GM12864 (cell line): ENCODE measurements at regions not wholly inside any gene's neighbourhood (a gene's known extent, or its start where the extent isn't known, plus 50 kb on each side); places are given as distances from the start of the nearest gene placed in this dataset.
A peak's percentile ranks its signal among the peaks of the same experiment; 100 is the strongest.
"Not testable (repeated sequence)": the region's sequence is repeated elsewhere in the genome, so short reads cannot be mapped to it uniquely, and the experiment has no call there.

Source experiments
- DNase-seq: peaks from one replicate; pipeline ENCODE4 v3.0.0-alpha.2; 2011; ENCODE audit warnings: low read depth
- H3K4me3 ChIP-seq: 2 replicates; pipeline ENCODE4 v1.5.1; 2011; ENCODE audit warnings: mild to moderate bottlenecking, low read depth, low read length, control low read depth
- CTCF ChIP-seq: IDR thresholded peaks from 2 replicates; pipeline ENCODE4 v1.5.1; 2011; ENCODE audit warnings: low read depth, mild to moderate bottlenecking, moderate library complexity, low read length, control low read depth, inconsistent platforms; ENCODE audit errors: missing control alignments

DNA sequence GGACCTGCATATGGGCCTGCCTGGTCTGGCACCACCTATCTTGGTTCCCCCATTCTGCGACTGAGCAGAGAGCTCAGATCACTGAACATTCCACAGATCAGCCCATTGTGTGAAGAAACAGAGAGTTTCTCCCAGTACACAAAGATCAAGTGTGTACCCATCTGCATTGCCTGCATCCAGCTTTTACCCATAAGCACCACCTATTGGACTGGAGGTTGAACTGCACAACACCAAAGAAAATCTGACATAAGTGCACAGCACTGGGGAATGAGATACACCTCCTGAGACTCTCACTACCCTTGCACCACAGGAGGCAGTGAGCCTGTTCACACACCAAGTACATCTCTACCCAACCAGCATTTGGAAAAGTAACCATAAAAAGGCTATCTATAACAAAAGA lies 362.6 kb upstream of the CLEC14A start:
- TF ChIP-seq CTCF, result peak; percentile 42
- H3K4me3 ChIP-seq, result no peak overlapping the region
- no peak for DNase-seq

DNA sequence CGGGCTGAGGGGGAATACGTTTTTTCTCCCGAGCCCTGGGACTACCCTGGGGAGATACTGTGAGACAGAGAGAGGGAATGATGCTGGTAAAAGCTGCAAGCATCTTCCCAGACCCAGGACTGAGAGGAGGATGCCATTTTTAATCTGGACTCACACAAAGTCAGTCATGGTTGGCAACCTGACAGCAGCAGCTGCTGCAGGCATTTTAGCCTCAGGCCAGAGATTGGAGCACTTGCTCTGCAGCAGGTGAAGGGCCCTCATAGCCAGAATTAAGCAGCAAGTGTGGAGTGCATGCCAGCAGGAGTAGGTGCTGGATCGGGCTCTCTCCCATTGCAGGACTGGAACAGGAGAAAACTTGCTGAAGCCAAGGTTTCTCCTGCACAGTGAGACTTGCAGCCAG lies 361.1 kb upstream of the CLEC14A start:
- DNase-seq, result no peak
- H3K4me3 ChIP-seq, result no peak overlapping the region
- TF ChIP-seq CTCF, result no peak

GRCh38 chr14:38611928-38612327 lies 356.0 kb upstream of the CLEC14A start:
- H3K4me3 ChIP-seq, result no peak overlapping the region
- DNase-seq, result no peak
- no peak for TF ChIP-seq CTCF

DNA sequence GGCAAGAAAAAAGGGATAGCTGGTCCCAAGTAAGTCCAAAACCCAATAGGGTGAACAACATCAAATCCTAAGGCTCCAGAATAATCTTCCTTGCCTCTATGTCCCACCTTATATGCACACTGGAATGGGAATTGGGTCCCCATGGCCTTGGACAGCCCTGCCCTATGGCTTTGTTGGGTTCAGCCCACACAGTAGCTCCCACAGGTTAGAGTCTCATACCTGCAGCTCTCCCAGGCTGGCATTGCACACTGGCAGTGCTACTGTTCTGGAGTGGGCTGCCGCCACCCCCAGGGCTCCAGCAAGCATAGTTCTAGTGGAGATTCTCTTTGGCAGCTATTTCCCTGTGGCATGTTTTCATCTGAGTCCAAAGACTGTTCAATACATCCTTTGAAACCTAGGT lies 352.4 kb upstream of the CLEC14A start:
- no peak overlapping the region for H3K4me3 ChIP-seq
- TF ChIP-seq CTCF, result no peak
- no peak for DNase-seq

GRCh38 chr14:38605193-38606114 lies 349.6 kb upstream of the CLEC14A start:
- no peak for DNase-seq
- TF ChIP-seq CTCF, result no peak
- no peak overlapping the region for H3K4me3 ChIP-seq

DNA sequence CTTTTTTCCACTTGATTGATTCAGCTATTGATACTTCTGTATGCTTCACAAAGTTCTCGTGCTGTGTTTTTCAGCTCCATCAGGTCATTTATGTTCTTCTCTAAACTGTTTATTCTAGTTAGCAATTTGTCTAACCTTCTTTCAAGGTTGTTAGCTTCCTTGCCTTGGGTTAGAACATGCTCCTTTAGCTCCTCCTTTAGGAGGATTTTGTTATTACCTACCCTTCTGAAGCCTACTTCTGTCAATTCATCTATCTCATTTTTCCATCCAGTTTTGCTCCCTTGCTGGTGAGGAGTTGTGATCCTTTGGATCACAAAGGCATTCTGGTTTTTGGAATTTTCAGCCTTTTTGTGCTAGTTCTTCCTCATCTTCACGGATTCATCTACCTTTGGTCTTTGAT lies 344.7 kb upstream of the CLEC14A start:
- DNase-seq, H3K4me3 ChIP-seq: not testable (repeated sequence)

- TF ChIP-seq CTCF, result no peak
- no peak for DNase-seq
- H3K4me3 ChIP-seq, result no peak overlapping the region
Observed at GRCh38 chr14:38593476-38593875, 337.6 kb upstream of the CLEC14A start.
